ENCODE measurements at regions not wholly inside any gene's neighbourhood (a gene's known extent, or its start where the extent isn't known, plus 50 kb on each side); places are given as distances from the start of the nearest gene placed in this dataset.

DNA sequence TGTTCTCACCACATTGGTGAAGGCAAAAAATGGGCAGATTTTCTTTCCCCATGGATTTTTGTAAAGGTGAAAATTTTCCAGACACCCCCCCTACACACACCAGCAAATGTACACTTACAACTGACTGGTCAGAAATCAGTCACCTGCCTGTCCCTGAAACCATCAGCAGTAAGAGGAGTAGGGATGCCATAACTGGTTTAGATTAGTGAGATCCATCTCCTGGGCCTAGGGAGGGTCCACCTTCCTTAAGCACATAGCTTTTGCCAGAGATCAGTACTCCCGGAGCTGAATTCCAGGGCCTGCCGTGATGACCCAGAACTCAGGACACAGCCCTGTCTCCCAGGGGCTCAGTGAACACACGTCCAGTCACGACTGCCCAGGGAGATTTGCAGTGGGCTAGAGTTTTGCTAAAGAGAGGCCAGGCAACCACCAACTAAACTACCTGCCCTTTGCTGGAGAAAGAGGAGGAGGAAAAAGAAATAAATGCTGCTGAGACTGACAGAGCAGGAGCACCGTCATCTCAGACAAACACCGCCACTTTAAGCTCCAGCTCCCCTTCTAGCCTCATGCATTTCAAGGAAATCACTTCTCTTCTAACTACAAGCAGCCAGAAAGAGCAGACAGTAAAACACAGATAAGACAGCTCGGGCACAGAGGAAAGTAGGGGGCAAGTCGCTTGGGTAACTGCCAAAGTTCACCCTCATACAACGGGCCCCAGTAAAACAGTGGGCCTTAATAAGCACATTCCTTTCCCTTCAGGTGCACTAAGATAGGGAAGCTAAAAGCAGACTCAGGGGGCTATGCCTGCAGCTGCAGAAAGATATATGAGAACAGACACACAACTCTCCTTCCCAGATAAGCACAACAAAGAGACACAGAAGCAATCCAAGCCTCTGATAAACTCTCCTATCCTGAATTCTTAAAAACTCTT is 82.6 kb upstream of the SPTLC3 start:
- TF ChIP-seq, protein P1, sequence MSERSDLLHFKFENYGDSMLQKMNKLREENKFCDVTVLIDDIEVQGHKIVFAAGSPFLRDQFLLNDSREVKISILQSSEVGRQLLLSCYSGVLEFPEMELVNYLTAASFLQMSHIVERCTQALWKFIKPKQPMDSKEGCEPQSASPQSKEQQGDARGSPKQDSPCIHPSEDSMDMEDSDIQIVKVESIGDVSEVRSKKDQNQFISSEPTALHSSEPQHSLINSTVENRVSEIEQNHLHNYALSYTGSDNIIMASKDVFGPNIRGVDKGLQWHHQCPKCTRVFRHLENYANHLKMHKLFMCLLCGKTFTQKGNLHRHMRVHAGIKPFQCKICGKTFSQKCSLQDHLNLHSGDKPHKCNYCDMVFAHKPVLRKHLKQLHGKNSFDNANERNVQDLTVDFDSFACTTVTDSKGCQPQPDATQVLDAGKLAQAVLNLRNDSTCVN (tag by site-specific recombination; optimal IDR thresholded peaks at IDR 0.05): no peak
- TF ChIP-seq ZNF544 (tag by site-specific recombination; IDR thresholded peaks at IDR 0.05) (no peak), ZNF777 (tag by site-specific recombination; IDR thresholded peaks at IDR 0.05; ENCODE audit: borderline replicate concordance) (no peak), EGR2 (tag by site-specific recombination; IDR thresholded peaks at IDR 0.05; ENCODE audit: low read depth) (no peak), ZNF214 (tag by site-specific recombination; IDR thresholded peaks at IDR 0.05; ENCODE audit: borderline replicate concordance) (no peak), ZNF658 (tag by site-specific recombination; IDR thresholded peaks at IDR 0.05) (no peak), ZNF837 (tag by site-specific recombination; IDR thresholded peaks at IDR 0.05) (no peak), ZBTB1 (tag by site-specific recombination; IDR thresholded peaks at IDR 0.05) (no peak), ZBTB17 (tag by site-specific recombination; IDR thresholded peaks at IDR 0.05) (no peak), ZIC2 (tag by site-specific recombination; IDR thresholded peaks at IDR 0.05) (no peak), ZNF610 (tag by site-specific recombination; IDR thresholded peaks at IDR 0.05; ENCODE audit: borderline replicate concordance) (no peak), ZNF549 (tag by site-specific recombination; IDR thresholded peaks at IDR 0.05) (no peak), ZNF169 (tag by site-specific recombination; IDR thresholded peaks at IDR 0.05) (no peak), ZNF660 (tag by site-specific recombination; IDR thresholded peaks at IDR 0.05) (no peak)
- TF ChIP-seq, protein P2, sequence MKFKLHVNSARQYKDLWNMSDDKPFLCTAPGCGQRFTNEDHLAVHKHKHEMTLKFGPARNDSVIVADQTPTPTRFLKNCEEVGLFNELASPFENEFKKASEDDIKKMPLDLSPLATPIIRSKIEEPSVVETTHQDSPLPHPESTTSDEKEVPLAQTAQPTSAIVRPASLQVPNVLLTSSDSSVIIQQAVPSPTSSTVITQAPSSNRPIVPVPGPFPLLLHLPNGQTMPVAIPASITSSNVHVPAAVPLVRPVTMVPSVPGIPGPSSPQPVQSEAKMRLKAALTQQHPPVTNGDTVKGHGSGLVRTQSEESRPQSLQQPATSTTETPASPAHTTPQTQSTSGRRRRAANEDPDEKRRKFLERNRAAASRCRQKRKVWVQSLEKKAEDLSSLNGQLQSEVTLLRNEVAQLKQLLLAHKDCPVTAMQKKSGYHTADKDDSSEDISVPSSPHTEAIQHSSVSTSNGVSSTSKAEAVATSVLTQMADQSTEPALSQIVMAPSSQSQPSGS (tag by site-specific recombination; IDR thresholded peaks at IDR 0.05; ENCODE audit: low read depth): no peak
- H3K27ac ChIP-seq (ENCODE audit: extremely low read depth, low read depth, low read length): no peak overlapping the region
- H3K4me1 ChIP-seq (ENCODE audit: control insufficient read depth, insufficient read depth, low read length): peaks cover 8% of the 10 kb centered on the region
- H3K9me3 ChIP-seq (ENCODE audit: control insufficient read depth, insufficient read depth, low read depth, low read length): no peaks in the 10 kb centered on the region
- ChIA-PET POLR2A (no interaction called here), CTCF (interaction anchor here (0.6 to 4.6 kb wide), 19 partner anchors 8 to 1338 kb away, joined by 3 to 62 read pairs (median 3); no protein-coding TSS in a partner anchor)
- no peak overlapping the region for H3K4me3 ChIP-seq (ENCODE audit: low read depth, low read length)
- no peaks in the 10 kb centered on the region for H3K36me3 ChIP-seq (ENCODE audit: control insufficient read depth in 2 of 2, insufficient read depth in 1 of 2, low read length in 2 of 2)

DNA sequence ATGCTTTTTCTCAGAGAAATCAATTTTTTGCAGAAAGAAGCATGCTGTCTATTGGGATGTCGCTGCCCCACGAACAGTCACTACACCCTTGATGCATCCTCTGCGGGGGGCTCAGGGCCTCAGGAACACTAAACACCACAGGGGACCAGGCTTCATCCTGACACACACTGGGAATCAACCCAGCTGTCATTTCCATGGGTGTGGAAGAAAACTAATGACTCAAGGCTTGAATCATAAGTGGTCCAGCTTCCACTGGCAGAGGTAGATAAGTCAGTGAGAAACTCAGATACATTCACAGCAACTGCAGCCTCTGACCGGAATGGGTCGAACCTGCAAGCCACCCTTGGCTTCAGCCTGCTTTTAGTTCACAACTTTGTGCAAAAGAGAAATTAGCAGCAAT is 81.3 kb upstream of the SPTLC3 start:
- Histone ChIP-seq H3K4me1 (ENCODE audit: control insufficient read depth, insufficient read depth, low read length) (peaks cover 8% of the 10 kb centered on the region), H3K27ac (ENCODE audit: extremely low read depth, low read depth, low read length) (no peak overlapping the region), H3K4me3 (ENCODE audit: low read depth, low read length) (no peak overlapping the region), H3K36me3 (ENCODE audit: control insufficient read depth in 2 of 2, insufficient read depth in 1 of 2, low read length in 2 of 2) (no peaks in the 10 kb centered on the region), H3K9me3 (ENCODE audit: control insufficient read depth, insufficient read depth, low read depth, low read length) (no peaks in the 10 kb centered on the region)
- TF ChIP-seq, protein P3, sequence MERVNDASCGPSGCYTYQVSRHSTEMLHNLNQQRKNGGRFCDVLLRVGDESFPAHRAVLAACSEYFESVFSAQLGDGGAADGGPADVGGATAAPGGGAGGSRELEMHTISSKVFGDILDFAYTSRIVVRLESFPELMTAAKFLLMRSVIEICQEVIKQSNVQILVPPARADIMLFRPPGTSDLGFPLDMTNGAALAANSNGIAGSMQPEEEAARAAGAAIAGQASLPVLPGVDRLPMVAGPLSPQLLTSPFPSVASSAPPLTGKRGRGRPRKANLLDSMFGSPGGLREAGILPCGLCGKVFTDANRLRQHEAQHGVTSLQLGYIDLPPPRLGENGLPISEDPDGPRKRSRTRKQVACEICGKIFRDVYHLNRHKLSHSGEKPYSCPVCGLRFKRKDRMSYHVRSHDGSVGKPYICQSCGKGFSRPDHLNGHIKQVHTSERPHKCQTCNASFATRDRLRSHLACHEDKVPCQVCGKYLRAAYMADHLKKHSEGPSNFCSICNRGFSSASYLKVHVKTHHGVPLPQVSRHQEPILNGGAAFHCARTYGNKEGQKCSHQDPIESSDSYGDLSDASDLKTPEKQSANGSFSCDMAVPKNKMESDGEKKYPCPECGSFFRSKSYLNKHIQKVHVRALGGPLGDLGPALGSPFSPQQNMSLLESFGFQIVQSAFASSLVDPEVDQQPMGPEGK (tag by site-specific recombination; IDR thresholded peaks at IDR 0.05): no peak
- no peak for TF ChIP-seq ZNF843 (tag by site-specific recombination; IDR thresholded peaks at IDR 0.05)
- no peak for TF ChIP-seq ZNF175 (tag by site-specific recombination; IDR thresholded peaks at IDR 0.05)
- TF ChIP-seq KLF8 (tag by site-specific recombination; IDR thresholded peaks at IDR 0.05): no peak
- no peak for TF ChIP-seq OVOL3 (tag by site-specific recombination; IDR thresholded peaks at IDR 0.05)
- TF ChIP-seq GLIS1 (tag by site-specific recombination; IDR thresholded peaks at IDR 0.05): no peak
- TF ChIP-seq, protein P4, sequence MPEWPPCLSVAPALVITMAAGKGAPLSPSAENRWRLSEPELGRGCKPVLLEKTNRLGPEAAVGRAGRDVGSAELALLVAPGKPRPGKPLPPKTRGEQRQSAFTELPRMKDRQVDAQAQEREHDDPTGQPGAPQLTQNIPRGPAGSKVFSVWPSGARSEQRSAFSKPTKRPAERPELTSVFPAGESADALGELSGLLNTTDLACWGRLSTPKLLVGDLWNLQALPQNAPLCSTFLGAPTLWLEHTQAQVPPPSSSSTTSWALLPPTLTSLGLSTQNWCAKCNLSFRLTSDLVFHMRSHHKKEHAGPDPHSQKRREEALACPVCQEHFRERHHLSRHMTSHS (tag by site-specific recombination; IDR thresholded peaks at IDR 0.05): no peak
- ChIA-PET POLR2A (no interaction called here), CTCF (interaction anchor here (0.5 to 2.8 kb wide), 3 partner anchors 17 to 43 kb away, joined by 3 to 19 read pairs (median 4); no protein-coding TSS in a partner anchor)
